GM19463 (cell line): ENCODE measurements at regions not wholly inside any gene's neighbourhood (a gene's known extent, or its start where the extent isn't known, plus 50 kb on each side); places are given as distances from the start of the nearest gene placed in this dataset.
"Not testable (repeated sequence)": the region's sequence is repeated elsewhere in the genome, so short reads cannot be mapped to it uniquely, and the experiment has no call there.

Experiments used
- ATAC-seq: cut with Tn5 transposase; IDR thresholded peaks from one replicate; pipeline ENCODE4 v1.9.1; 2021; ENCODE audit warnings: mild to moderate bottlenecking, moderate library complexity; ENCODE audit not compliant: unreplicated experiment

DNA sequence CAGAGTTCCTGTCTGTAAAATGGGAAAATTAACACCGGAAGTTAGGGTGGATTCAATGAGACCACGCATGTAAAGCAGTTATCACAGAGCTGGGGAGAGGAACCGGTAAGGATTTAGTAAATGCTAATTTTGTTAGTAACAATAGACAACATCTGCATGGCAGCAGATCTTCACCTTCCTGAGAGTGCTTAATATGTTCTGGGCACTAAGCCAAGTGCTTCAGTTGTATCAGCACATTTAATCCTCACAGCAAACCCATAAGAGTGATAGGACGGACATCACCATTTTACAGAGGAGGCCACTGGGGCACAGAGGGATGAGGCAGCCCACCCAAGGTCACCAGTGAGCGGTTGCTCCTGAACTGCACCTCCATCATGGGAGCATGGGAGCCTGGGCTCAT is 189.4 kb downstream of the WNT5A start:
- no peak for ATAC-seq

DNA sequence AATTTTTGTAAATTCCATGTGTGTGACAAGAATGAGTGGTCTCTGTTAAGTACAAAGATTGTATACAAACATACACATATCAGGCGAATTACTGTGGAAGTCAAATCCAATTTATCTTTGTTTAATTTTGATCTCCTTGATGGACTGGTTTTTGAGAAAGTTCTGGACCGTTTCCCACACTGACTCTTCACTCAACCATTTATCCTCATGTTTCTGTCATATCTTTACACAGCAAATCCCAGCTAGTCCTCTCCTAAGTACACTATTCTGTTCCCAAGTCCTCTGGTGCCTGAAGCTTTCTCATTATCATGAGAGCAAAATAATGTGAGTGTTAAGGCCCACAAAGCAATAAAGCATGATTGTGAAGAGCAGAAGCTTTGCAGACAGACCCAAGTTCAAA is 189.9 kb downstream of the WNT5A start:
- no peak for ATAC-seq

DNA sequence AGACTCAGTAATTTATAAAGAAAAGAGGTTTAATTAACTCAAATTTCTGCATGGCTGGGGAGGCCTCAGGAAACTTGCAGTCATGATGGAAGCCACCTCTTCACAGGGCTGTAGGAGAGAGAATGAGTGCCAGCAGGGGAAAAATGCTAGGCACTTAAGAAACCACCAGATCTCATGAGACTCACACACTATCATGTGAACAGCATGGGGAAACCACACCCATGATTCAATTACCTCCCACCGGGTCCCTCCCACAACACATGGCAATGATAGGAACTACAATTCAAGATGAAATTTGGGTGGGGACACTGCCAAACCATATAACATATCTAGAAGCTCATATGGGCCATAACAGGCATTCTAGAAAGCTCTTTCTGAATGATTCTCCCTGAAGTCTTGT is 190.3 kb downstream of the WNT5A start:
- ATAC-seq, result no peak

DNA sequence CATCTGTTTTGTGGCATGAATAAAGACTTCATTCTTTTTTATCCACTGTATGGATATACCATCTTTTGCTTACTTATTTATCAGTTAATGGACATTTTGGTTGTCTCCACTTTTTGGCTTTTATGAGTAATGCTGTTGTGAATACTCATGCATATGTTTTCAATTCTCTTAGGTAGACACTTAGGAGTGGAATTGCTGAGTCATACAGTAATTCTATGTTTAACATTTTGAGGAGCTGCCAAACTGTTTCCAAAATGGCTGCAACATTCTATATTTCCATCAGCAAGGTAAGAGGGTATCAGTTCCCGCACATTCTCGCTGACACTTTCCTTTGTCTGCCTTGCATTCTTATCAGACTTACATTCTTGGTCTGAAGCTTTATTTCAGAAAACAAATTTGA is 191.1 kb downstream of the WNT5A start:
- ATAC-seq, result no peak

DNA sequence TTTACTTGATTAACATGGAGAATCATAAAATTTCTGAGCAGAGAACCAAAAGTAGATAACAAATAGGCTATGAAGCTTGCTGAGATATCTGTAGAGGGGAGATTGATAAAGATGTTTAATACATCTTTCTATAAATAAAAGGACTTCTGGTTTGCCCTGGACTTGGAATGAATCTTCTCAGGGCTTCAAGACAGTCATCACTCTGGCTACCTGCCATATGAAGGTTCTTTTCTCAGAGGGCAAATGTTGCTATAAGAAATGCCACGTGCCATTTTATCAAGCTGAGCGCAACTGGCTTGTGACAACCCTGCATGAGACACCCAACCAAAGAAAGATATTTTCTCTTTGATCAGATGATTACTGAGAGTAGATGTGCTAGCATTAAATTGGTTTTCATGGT is 192.5 kb downstream of the WNT5A start:
- ATAC-seq, result no peak

DNA sequence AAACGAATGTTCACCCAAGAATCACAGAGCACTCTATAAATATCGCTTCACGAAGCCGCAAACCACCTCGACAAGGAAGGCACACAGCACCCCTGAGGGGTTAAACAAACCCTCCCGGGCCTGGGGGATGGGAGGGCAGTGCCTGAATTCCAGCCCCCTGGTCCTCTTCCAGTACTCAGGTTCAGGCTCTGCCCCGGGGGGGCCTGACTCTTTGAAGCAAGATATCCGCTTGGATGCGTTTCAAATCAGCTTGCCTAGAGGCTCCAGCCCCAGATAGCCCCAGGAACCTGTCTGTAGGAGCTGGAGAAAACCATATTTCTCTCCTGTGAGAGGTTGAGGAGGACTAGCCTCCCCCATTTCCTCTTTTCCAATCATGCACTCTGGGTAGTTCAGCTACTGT is 194.7 kb downstream of the WNT5A start:
- no peak for ATAC-seq

DNA sequence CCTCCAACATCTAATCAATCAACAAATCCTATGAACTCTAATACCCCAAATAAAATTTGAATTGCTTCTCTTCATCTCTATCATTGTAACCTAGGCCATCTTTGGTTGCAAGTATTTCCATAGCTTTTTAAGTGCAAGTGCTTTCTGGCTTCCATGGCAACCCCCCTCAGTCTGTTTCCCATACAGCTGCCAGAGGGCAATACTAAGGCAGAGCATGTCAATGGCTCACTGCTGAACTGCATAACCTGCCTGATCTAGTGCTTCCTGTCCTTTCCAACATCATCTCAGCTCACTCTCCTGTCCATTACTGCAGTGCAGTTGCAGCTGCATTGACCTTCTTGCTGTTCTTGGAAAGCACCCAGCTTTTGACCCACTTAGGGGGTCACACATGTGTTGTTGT is 198.4 kb downstream of the WNT5A start:
- no peak for ATAC-seq

DNA sequence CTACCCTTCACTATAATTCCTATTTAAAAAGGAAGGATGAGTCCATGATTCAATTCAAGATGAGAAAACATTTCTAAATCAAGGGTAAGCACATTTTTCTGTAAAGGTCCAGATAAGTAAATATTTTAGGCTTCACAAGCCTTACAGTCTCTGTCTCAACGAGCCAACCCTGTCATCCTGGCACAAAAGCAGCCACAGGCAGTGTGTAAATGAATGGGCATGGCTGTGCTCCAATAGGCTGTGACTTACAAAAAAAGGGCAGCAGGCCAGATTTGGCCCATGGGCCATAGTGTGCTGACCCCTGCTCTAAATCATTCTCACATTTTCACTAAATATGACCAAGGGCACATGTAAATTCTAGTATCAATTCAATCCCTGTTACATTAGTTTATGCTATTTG is 200.4 kb downstream of the WNT5A start:
- no peak for ATAC-seq

DNA sequence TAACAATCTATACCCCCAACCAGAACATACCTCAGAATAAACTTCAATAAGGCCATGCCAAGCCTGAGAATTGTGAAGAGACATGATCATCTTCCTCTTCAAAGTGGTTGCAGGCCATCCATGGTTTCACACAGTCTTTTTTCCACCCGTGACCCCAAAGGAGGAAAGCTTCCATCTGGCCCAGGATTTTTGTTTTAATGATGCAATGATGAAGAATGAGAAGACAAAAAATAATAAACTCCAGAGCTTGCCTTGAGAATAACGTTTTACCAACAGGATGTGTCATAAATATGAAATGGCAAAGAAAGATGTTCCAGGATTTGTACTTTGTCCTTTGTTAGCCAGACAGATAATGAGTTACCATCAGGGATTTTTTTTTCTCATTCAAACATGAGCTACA is 201.9 kb downstream of the WNT5A start:
- ATAC-seq, result no peak

DNA sequence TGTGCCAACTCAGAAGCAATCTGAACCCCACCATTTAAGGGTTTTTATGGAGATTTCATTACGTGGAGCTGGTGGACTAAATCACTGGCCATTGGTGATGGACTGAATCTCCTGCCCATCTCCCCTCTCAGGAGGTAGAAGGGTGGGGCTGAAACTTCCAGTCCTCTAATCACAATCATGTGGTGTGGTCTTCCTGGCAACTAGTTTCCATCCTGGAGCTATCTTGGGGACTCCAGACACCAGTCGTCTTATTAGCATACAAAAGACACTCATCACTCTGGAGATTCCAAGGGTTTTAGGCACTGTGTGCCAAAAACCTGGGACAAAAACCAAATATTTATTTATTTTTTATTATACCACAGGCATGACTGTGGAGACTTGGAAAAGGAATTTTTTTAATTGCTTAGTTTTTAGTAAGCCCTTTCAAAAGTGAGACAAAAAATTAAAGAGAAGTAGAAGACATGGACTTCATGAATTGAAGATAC is 203.6 kb downstream of the WNT5A start:
- ATAC-seq, result no peak

DNA sequence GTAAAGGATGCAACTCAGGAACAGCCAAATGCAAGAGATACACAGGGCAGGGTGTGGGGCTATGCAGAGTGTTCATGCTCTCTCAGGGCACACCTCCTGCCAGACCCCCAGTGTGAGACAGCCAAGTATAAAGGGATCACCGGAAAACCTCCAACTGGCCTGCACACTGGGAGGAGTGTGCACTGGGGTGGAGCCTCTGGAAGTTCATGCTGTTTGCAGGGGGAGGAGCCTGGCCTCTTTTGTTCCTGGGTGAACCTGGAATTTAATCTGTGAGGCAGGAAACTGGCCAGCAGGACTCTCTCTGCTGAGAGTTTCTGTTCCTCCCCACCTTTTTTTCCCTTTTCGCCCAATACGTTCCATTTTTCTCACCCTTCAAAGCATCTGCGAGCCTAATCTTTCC is 204.1 kb downstream of the WNT5A start:
- no peak for ATAC-seq

DNA sequence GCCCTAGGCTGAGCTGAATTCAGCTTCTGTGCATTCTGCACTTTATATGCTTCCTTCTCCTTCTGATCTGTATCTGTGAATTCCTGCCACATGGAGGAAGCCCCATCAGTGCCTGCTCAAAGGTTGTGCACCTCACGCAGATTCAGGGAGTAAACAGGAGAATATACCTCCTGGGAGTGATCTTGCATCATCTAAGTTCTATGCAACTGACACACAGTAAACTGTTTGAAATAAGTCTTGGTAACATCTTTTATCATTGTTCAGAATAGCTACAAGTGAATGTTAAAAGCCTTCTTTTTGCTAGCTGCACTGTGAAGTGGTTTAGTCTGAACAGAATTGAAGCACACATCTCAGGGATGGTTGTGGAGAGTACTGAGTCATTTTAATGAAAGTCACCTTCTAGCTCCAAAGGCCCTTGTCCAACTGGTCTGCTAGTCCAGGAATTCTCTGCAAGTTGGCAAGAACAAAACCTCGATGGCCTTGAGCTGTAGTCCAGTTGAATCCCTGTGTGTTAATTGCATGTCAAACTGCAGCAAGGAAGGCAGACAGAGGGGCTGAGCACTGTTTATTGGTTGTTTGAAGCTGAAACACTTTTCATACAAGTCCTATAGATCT is 215.0 kb downstream of the WNT5A start:
- no peak for ATAC-seq

DNA sequence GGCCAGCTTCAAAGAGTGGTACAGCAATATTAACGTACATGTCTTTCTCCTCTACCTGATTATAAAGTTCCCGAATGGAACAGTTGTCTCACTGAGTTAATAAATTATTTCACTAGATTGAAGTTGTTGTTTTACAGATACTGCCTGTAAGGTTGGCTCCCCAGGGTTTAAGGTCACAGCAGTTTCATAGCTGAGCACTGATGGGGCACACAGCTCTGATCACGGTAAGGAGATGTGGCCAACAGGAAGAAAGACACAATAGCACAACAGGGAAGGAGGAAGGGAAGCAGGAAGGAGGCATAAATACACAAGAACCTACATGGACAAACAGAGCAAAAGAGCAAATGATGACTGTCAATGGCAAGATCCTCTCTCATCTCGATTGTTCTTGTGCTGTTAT is 215.6 kb downstream of the WNT5A start:
- no peak for ATAC-seq

DNA sequence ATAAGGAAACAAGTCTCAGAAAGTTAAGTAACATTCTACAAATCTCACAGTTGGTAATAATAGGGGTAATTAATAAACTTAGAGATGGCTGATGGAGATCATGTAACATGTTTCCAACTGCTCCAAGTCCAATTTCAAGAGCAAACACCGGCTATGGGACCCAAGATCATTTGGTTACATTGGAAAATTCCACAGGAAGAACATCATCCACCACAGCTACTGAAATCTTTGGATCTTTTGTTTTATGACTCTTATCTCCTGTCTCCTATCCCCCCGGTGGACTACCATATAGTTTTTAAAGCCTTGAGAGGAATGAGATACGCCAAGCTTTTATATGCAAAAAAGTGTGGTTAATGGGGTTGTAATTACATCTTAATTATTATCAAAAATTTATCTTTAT is 216.1 kb downstream of the WNT5A start:
- no peak for ATAC-seq

DNA sequence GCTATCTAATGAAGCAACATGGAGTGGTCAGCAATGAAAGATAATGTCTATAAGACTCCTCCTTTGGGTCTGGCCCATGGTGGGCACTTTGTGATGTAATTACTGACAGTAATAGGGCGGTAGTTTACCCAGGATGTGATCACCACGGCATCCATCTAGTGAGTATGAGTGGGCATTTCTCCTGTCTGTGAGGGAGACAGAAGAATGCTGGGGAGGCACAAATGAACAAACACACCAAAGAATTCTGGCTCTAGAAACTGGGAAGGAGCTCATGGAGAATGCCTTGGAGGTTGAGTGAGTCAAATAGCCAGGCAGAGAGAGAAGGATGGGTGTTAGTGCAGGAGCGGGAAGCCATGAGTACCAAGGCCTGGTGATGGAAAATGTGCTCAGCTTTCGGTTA is 217.5 kb downstream of the WNT5A start:
- ATAC-seq, result no peak

DNA sequence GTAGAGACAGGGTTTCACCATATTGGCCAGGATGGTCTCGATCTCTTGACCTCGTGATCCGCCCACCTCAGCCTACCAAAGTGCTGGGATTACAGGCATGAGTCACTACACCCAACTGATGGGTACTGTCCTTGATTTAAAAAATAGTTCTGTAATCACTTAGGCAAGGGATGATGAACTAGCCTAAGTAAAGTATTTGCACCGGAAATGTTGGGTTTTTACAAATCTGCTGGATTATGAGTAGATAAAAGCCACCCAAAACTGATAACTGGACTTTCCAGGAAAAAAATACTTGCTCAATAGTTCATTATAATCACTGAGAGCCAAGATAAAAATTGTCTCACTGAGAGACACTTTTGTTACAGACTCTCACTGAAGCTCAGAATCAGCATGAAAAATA is 218.0 kb downstream of the WNT5A start:
- no peak for ATAC-seq

DNA sequence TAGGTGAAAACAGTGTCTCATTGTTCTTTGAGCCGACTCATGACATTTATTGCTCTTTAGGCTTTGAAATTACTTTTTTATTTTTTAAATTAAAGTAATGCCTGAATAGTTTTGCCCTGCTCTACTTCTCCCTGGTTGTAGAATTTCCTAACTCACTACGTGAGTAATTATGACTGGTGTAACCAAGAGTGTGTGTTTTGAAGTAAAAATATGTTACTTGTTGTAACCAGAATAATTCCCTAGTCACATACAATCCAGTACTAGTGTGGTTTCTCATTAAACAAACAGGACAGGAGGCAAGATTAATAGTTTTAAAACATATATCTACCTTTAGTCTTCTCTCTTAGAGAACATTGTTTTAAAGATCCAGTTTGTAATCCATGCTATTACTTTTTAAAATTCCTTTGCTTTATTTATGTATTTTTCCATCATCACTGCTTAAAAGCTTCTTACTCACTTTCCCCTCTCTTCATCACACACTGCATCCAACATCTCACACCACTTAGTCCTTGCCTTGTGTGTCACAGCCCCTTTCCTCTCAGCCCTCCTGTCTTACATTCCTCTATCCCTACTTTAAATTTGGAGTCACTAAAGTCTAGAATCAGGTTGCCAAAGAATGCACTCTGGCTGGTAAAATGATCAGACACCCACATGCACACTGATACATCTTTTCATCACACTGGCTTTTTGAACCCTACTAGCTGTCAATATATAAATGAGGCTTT is 219.7 kb downstream of the WNT5A start:
- no peak for ATAC-seq

DNA sequence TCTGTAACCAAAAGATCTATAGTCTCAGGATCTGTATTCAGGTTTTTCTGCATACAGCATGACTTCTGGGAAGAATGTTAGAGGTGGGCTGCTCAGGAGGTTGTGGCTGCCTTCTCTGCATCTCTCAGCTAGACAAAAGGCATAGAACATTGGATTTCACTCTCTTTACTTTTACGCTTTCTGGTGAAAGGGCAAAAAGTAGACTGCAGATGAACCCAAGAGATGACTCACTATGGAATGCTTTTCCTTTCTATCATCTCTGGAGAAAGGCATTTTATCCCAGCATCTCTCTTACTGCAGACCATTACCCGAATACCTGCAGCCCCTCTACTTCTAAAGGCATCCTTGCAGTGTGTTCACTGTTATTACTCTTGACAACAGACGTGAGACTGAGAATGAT is 222.2 kb downstream of the WNT5A start:
- no peak for ATAC-seq

DNA sequence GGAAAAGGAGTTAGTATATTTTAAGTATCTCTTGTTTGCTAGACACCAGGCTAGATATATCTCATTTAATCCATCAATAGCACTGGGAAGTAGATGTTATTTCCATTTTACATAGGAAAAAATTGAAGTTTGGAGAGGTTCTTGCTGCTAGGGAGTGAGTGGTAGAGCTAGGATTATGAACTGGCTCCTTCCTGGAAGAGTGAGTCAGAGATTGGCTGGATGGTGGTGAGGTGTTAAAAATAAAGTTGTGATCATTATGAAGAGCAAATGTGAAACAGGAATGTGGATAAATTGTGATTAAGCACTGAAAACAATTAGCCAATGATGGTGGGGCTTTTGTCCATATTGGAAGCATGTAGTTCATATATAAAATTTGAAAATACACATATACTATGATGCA is 234.2 kb downstream of the WNT5A start:
- no peak for ATAC-seq

DNA sequence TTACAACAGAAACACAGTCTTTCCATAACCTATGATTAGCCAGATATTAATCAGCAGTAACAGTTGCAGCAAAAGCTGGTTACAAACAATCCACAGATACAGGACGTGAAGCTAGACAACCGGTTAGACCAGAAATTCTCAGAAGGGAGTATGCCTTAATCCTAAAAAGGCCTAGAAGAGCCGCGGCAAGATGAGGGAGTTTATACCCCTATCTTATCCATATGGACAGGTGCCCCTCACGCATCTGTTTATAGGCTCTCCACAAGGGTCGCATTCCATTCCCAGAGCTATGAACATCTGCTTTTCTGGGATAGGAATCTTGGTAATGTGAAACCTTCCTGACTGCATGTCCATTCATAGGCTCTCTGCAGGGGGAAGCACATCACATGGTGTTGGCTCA is 237.9 kb downstream of the WNT5A start:
- not testable (repeated sequence) for ATAC-seq

DNA sequence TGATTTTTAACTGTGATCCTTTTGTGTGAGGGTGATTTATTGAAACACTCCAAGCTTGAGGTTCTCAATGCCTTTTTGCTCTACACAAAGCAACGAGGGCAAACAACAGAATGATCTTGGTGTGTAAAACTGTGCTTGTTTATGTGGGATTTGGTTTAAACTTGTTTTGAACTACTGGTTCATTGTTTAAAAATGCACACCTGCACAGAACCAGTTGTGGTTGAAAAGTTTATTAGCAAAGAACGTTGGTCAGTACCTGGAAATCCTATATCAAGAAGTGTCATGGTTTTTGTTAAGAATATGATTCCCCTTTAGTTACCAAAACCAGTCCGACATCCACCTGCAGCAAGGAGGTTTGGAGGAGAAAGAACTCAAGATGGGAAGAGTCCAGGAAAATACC is 239.4 kb downstream of the WNT5A start:
- ATAC-seq, result no peak

DNA sequence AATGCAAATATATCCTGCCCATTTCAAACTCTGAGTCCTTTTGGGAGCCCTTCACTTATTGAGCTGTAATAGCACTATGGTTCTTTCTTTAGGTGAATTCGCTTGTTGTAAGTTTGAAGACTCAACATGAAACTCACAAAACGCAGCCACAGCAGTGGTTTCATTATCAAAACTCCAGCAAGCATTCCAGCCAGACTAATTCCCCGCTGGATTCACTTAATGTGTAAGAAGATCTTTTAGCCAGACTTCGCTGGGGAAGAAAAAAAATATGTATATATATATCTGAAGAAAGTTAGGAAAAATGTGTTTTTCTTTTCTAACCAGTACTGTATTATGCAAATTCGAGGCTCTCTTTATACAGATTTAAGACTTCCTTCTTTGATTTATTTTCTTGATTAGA is 241.1 kb downstream of the WNT5A start:
- no peak for ATAC-seq

DNA sequence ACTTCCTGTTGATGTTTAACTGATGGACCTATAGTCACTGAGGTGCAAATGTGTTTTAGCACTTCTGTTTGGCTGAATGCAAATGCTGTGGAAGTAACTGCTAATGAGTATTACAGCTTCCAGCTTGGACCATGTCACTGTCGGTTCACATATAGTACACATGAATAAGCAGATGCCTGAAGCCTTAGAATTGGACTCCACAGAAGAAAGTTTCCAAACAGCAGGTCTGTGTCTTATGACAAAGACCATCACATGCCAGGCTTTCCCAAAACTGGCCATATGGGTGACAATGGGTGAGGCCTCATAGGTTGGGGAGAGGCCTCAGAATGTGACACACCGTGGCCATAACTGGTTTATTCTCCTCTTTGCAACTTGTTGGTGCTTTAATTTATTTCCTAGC is 241.8 kb downstream of the WNT5A start:
- ATAC-seq, result no peak
